Loucy (cell line): ENCODE measurements at regions not wholly inside any gene's neighbourhood (a gene's known extent, or its start where the extent isn't known, plus 50 kb on each side); places are given as distances from the start of the nearest gene placed in this dataset.

Experiments
- EZH2phosphoT487 ChIP-seq: fragments of 200-600 bp; IDR thresholded peaks from 2 replicates; pipeline ENCODE4 v1.6.1; 2018; ENCODE audit warnings: antibody characterized with exemption, mild to moderate bottlenecking, moderate library complexity, borderline replicate concordance
- TF ChIP-seq, protein P1 (sequence below): fragments of 200-600 bp; sonication (generic); conservative IDR thresholded peaks from 2 replicates; pipeline ENCODE4 v1.5.1; 2014; ENCODE audit warnings: mild to moderate bottlenecking, antibody characterized with exemption, low read length

DNA sequence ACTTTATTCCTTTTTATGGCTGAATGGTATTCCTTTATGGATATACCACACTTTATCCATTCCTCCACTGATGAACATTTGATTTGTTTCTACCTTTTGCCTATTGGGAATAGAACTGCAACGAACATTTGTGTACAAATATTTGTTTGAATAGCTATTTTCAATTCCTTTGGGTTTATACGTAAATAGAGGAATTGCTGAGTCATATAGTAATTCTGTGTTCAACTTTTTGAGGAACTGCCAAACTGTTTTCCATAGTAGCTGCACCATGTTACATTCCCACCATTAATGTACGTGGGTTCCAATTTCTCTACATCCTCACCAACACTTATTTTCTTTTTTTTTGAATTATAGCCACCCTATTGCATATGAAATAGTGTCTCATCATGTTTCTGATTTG lies 156.5 kb upstream of the ATP6AP2 start:
- no peak for TF ChIP-seq EZH2phosphoT487
- TF ChIP-seq, protein P1, sequence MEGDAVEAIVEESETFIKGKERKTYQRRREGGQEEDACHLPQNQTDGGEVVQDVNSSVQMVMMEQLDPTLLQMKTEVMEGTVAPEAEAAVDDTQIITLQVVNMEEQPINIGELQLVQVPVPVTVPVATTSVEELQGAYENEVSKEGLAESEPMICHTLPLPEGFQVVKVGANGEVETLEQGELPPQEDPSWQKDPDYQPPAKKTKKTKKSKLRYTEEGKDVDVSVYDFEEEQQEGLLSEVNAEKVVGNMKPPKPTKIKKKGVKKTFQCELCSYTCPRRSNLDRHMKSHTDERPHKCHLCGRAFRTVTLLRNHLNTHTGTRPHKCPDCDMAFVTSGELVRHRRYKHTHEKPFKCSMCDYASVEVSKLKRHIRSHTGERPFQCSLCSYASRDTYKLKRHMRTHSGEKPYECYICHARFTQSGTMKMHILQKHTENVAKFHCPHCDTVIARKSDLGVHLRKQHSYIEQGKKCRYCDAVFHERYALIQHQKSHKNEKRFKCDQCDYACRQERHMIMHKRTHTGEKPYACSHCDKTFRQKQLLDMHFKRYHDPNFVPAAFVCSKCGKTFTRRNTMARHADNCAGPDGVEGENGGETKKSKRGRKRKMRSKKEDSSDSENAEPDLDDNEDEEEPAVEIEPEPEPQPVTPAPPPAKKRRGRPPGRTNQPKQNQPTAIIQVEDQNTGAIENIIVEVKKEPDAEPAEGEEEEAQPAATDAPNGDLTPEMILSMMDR: no peak
